NB4 (cell line): ENCODE measurements at regions not wholly inside any gene's neighbourhood (a gene's known extent, or its start where the extent isn't known, plus 50 kb on each side); places are given as distances from the start of the nearest gene placed in this dataset.

ENCODE experiments used
- TF ChIP-seq, protein P1 (sequence below): IDR thresholded peaks from one replicate; pipeline ENCODE4 v1.5.1; 2012; ENCODE audit warnings: low read depth, low read length
- TF ChIP-seq, protein P2 (sequence below): IDR thresholded peaks from 2 replicates; pipeline ENCODE4 v1.6.1; 2011; ENCODE audit warnings: low read depth, low read length

DNA sequence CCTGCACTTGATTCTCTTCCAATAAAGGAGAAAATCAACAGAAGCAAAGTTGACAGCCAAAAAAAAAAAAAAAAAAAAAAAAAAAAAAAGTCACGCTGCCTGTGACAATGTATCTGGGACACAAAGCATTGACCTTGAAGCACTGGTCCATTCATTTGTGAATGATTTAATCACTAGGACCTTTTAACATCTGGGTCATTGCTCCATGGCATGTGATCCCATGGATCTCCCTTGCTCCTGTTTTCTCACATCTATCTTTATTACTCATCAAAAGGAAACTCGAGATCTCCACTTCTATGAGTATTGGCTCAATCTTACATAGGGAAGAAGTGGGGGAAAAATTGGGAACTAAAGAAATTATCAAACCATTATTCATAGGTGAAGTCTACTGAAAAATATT lies 89.6 kb upstream of the SMIM30 start:
- TF ChIP-seq, protein P1, sequence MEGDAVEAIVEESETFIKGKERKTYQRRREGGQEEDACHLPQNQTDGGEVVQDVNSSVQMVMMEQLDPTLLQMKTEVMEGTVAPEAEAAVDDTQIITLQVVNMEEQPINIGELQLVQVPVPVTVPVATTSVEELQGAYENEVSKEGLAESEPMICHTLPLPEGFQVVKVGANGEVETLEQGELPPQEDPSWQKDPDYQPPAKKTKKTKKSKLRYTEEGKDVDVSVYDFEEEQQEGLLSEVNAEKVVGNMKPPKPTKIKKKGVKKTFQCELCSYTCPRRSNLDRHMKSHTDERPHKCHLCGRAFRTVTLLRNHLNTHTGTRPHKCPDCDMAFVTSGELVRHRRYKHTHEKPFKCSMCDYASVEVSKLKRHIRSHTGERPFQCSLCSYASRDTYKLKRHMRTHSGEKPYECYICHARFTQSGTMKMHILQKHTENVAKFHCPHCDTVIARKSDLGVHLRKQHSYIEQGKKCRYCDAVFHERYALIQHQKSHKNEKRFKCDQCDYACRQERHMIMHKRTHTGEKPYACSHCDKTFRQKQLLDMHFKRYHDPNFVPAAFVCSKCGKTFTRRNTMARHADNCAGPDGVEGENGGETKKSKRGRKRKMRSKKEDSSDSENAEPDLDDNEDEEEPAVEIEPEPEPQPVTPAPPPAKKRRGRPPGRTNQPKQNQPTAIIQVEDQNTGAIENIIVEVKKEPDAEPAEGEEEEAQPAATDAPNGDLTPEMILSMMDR, result no peak
- TF ChIP-seq, protein P2, sequence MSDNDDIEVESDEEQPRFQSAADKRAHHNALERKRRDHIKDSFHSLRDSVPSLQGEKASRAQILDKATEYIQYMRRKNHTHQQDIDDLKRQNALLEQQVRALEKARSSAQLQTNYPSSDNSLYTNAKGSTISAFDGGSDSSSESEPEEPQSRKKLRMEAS, result no peak
